ENCODE measurements at regions not wholly inside any gene's neighbourhood (a gene's known extent, or its start where the extent isn't known, plus 50 kb on each side); places are given as distances from the start of the nearest gene placed in this dataset.

- dilution Hi-C loops (cut with MboI; ENCODE audit: extremely low pct_ligation_motif_present, low sequenced_read_pairs) (no loop called here), intact Hi-C loops (cut with micrococcal nuclease) (no loop called here)
- Histone ChIP-seq H3K79me2 (ENCODE audit: control insufficient read depth, insufficient read depth, low read length) (peaks cover 2% of the 10 kb centered on the region), H3K9ac (replicated peaks; ENCODE audit: extremely low read depth, insufficient read depth, low read length) (no peak overlapping the region), H3K4me3 (replicated peaks in 1 of 3; ENCODE audit: insufficient read depth in 1 of 3, low read depth in 1 of 3, low read length in 3 of 3) (no peak overlapping the region), H4K20me1 (replicated peaks; ENCODE audit: control insufficient read depth, extremely low read depth, insufficient read depth, low read length) (no peaks in the 10 kb centered on the region), H3K9me3 (replicated peaks; ENCODE audit: control insufficient read depth, insufficient read depth, low read length) (no peaks in the 10 kb centered on the region), H3K9me1 (replicated peaks; ENCODE audit: control insufficient read depth, extremely low read depth, insufficient read depth, low read length) (no peaks in the 10 kb centered on the region), H3K36me3 (ENCODE audit: control insufficient read depth in 2 of 2, extremely low read depth in 1 of 2, insufficient read depth in 2 of 2, low read length in 2 of 2) (peaks cover 0 to 9% of the 10 kb centered on the region in 2 experiments), H3K4me1 (ENCODE audit: control insufficient read depth, extremely low read depth, insufficient read depth, low read length) (peaks cover 29% of the 10 kb centered on the region), H2AFZ (ENCODE audit: low read depth, low read length) (no peak overlapping the region), H3K4me2 (ENCODE audit: insufficient read depth, low read length) (no peak overlapping the region), H3K27me3 (ENCODE audit: control insufficient read depth in 2 of 2, insufficient read depth in 2 of 2, low read length in 2 of 2) (no peaks in the 10 kb centered on the region), H3K27ac (ENCODE audit: insufficient read depth, low read depth, low read length) (no peak overlapping the region)
- ChIA-PET POLR2A (no interaction called here), CTCF (no interaction called here)
- FAIRE-seq (no peak), DNase-seq (ENCODE audit: low read depth, low spot score) (no peak)
- BruUV-seq (replicated peaks), result no TSS peak
- no peak for TF ChIP-seq MYC (IDR thresholded peaks at IDR 0.05; ENCODE audit: low read depth, low read length)
- TF ChIP-seq FOS (IDR thresholded peaks at IDR 0.05; ENCODE audit: borderline replicate concordance, insufficient read depth, low read length), result no peak
- no peak for TF ChIP-seq EZH2 (IDR thresholded peaks at IDR 0.05; ENCODE audit: borderline replicate concordance, low read depth, low read length, severe bottlenecking)
- TF ChIP-seq CTCF (IDR thresholded peaks at IDR 0.05; ENCODE audit: extremely low read depth in 1 of 2, insufficient read depth in 1 of 2, low read depth in 1 of 2, low read length in 2 of 2), result no peak
- TF ChIP-seq MAX (IDR thresholded peaks at IDR 0.05; ENCODE audit: insufficient read depth, insufficient read length), result no peak
- no peak for TF ChIP-seq POLR2A (IDR thresholded peaks at IDR 0.05; ENCODE audit: low read depth, low read length)
- TF ChIP-seq GATA2 (IDR thresholded peaks at IDR 0.05; ENCODE audit: insufficient read depth, insufficient read length, low read depth, low read length), result no peak
- TF ChIP-seq JUN (IDR thresholded peaks at IDR 0.05; ENCODE audit: borderline replicate concordance, insufficient read depth, insufficient read length, low read depth), result no peak
- no peak for TF ChIP-seq POLR2AphosphoS5 (IDR thresholded peaks at IDR 0.05; ENCODE audit: insufficient read depth, low read depth, low read length)
Observed at GRCh38 chr10:4652111-4653010, 173.6 kb upstream of the AKR1E2 start.
